ENCODE measurements at regions not wholly inside any gene's neighbourhood (a gene's known extent, or its start where the extent isn't known, plus 50 kb on each side); places are given as distances from the start of the nearest gene placed in this dataset.

- no peaks in the 10 kb centered on the region for H3K27me3 ChIP-seq
- no peak for TF ChIP-seq POLR2A (IDR thresholded peaks at IDR 0.05)
- H3K9me3 ChIP-seq, result no peaks in the 10 kb centered on the region
- intact Hi-C loops (cut with DNase I), result no loop called here
- DNase-seq (no peak), ATAC-seq (no peak)
- H3K4me3 ChIP-seq, result no peak overlapping the region
- H3K4me1 ChIP-seq, result no peaks in the 10 kb centered on the region
- H3K27ac ChIP-seq, result no peak overlapping the region
- 58% methylated on average over 4 of the region's 4 CpGs for WGBS (ENCODE audit: insufficient coverage, low coverage, low lambda C conversion rate, missing lambda C conversion rate)
- H3K36me3 ChIP-seq, result no peaks in the 10 kb centered on the region
Measured at GRCh38 chr4:120525106-120525505, 397.4 kb downstream of the PRDM5 start.

GRCh38 chr4:120524237-120524636, 398.3 kb downstream of the PRDM5 start:
- no peak for ATAC-seq
- Histone ChIP-seq H3K9me3 (no peaks in the 10 kb centered on the region), H3K27me3 (no peaks in the 10 kb centered on the region), H3K4me1 (no peaks in the 10 kb centered on the region), H3K36me3 (no peaks in the 10 kb centered on the region), H3K27ac (no peak overlapping the region), H3K4me3 (no peak overlapping the region)
- no peak for DNase-seq
- TF ChIP-seq CTCF (IDR thresholded peaks at IDR 0.05) (no peak), POLR2A (IDR thresholded peaks at IDR 0.05) (no peak)
- intact Hi-C loops (cut with DNase I), result no loop called here
- WGBS (ENCODE audit: insufficient coverage, low coverage, low lambda C conversion rate, missing lambda C conversion rate), result 52% methylated on average over 2 of the region's 2 CpGs

GRCh38 chr4:120520761-120521160, 401.8 kb downstream of the PRDM5 start:
- H3K36me3 ChIP-seq, result no peaks in the 10 kb centered on the region
- intact Hi-C loops (cut with DNase I), result no loop called here
- WGBS (ENCODE audit: insufficient coverage, low coverage, low lambda C conversion rate, missing lambda C conversion rate), result 47% methylated on average over 2 of the region's 2 CpGs
- no peaks in the 10 kb centered on the region for H3K27me3 ChIP-seq
- no peak for ATAC-seq
- TF ChIP-seq POLR2A (IDR thresholded peaks at IDR 0.05), result no peak
- TF ChIP-seq CTCF (IDR thresholded peaks at IDR 0.05), result no peak
- no peak overlapping the region for H3K27ac ChIP-seq
- no peak for DNase-seq
- H3K4me3 ChIP-seq, result no peak overlapping the region
- no peaks in the 10 kb centered on the region for H3K4me1 ChIP-seq
- H3K9me3 ChIP-seq, result no peaks in the 10 kb centered on the region

- Histone ChIP-seq H3K4me1 (no peaks in the 10 kb centered on the region), H3K36me3 (no peaks in the 10 kb centered on the region), H3K27ac (no peak overlapping the region), H3K4me3 (no peak overlapping the region), H3K9me3 (no peaks in the 10 kb centered on the region), H3K27me3 (no peaks in the 10 kb centered on the region)
- TF ChIP-seq POLR2A (IDR thresholded peaks at IDR 0.05), result no peak
- no peak for TF ChIP-seq CTCF (IDR thresholded peaks at IDR 0.05)
- intact Hi-C loops (cut with DNase I), result no loop called here
- 33% methylated on average over 3 of the region's 3 CpGs for whole genome bisulfite sequencing (ENCODE audit: insufficient coverage, low coverage, low lambda C conversion rate, missing lambda C conversion rate)
- ATAC-seq (peak; percentile 64 to 97 (median 83)), DNase-seq (peak in 1 of 3 donors; percentile 46)
Measured at GRCh38 chr4:120517966-120518365, 404.6 kb downstream of the PRDM5 start.

- H3K27me3 ChIP-seq, result no peaks in the 10 kb centered on the region
- no peak overlapping the region for H3K27ac ChIP-seq
- 44% methylated on average over 1 of the region's 1 CpG for WGBS (ENCODE audit: insufficient coverage, low coverage, low lambda C conversion rate, missing lambda C conversion rate)
- no peaks in the 10 kb centered on the region for H3K9me3 ChIP-seq
- H3K36me3 ChIP-seq, result no peaks in the 10 kb centered on the region
- H3K4me1 ChIP-seq, result no peaks in the 10 kb centered on the region
- ATAC-seq, result no peak
- TF ChIP-seq POLR2A (IDR thresholded peaks at IDR 0.05) (no peak), CTCF (IDR thresholded peaks at IDR 0.05) (no peak)
- no peak for DNase-seq
- intact Hi-C loops (cut with DNase I), result no loop called here
- H3K4me3 ChIP-seq, result no peak overlapping the region
Measured at GRCh38 chr4:120509719-120510118, 412.8 kb downstream of the PRDM5 start.

All from right lobe of liver (tissue), 6 donors.